ENCODE measurements at regions not wholly inside any gene's neighbourhood (a gene's known extent, or its start where the extent isn't known, plus 50 kb on each side); places are given as distances from the start of the nearest gene placed in this dataset.

- CTCF ChIA-PET: no interaction called here
Measured at GRCh38 chr11:116082256-116082655, 578.0 kb upstream of the CADM1 start.

DNA sequence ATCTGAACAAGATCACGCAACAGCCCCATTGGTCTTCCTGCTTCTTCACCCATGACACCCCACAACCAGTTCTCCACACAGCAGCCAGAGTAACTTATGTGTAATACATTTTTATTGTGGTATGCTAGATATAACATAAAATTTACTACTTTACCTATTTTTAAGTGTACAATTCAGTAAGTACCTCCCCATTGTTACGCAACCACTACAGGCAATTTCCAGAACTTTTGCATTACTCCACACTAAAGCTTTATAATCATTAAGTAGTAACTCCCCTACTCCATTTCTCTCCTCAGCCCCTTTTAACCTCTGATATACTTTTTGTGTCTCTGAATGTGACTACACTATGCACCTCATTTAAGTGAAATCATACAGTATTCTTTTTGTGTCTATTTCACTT, 575.4 kb upstream of the CADM1 start:
- DNase-seq (ENCODE audit: low spot score): no peak
- CTCF ChIA-PET: no interaction called here
- TF ChIP-seq CTCF (conservative IDR thresholded peaks at IDR 0.05; ENCODE audit: low read depth): no peak
- H3K27ac ChIP-seq: no peak overlapping the region
- POLR2A ChIA-PET (ENCODE audit: low non-redundant PET): no interaction called here

More at GRCh38 chr11:116082256-116082655, 578.0 kb upstream of the CADM1 start:
- H3K27ac ChIP-seq: no peak overlapping the region
- DNase-seq (ENCODE audit: low spot score): no peak
- POLR2A ChIA-PET (ENCODE audit: low non-redundant PET): no interaction called here
- no peak for TF ChIP-seq CTCF (conservative IDR thresholded peaks at IDR 0.05; ENCODE audit: low read depth)

- no peak overlapping the region for H3K27ac ChIP-seq
- CTCF ChIA-PET: no interaction called here
- POLR2A ChIA-PET (ENCODE audit: low non-redundant PET): no interaction called here
- no peak for TF ChIP-seq CTCF (conservative IDR thresholded peaks at IDR 0.05; ENCODE audit: low read depth)
- DNase-seq (ENCODE audit: low spot score): no peak
Measured at GRCh38 chr11:116078101-116078591, 573.9 kb upstream of the CADM1 start.

DNA sequence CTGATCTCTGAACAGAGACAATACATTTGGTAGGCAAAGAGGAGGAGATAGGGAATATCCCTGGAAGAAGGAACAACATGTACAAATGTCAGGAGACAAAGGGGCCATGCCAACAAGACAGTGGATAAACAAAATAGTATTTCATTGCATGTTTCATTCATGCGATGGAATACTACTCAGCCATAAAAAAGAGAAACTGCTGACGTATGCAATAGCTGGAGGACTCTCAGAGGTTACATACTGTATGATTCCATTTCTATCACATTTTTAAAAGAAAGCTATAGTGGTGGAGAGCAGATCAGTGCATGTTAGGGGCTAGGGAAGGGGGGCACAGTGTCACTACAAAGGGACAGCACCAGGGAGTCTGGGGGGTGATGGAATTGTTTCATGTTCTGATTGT, 572.9 kb upstream of the CADM1 start:
- POLR2A ChIA-PET (ENCODE audit: low non-redundant PET): no interaction called here
- CTCF ChIA-PET: interaction anchor here (0.6 kb wide), 1 partner anchor 1302 kb away, joined by 3 read pairs; no protein-coding TSS in a partner anchor
- no peak for TF ChIP-seq CTCF (conservative IDR thresholded peaks at IDR 0.05; ENCODE audit: low read depth)

GRCh38 chr11:116073854-116074837, 569.9 kb upstream of the CADM1 start:
- no peak for TF ChIP-seq CTCF (conservative IDR thresholded peaks at IDR 0.05; ENCODE audit: low read depth)
- no peak for DNase-seq (ENCODE audit: low spot score)
- H3K27ac ChIP-seq: no peak overlapping the region
- CTCF ChIA-PET: no interaction called here
- POLR2A ChIA-PET (ENCODE audit: low non-redundant PET): interaction anchor here (0.6 kb wide), 1 partner anchor 431 kb away, joined by 3 read pairs; no protein-coding TSS in a partner anchor

More for the DNA sequence above, 572.9 kb upstream of the CADM1 start:
- H3K27ac ChIP-seq: no peak overlapping the region
- DNase-seq (ENCODE audit: low spot score): no peak

DNA sequence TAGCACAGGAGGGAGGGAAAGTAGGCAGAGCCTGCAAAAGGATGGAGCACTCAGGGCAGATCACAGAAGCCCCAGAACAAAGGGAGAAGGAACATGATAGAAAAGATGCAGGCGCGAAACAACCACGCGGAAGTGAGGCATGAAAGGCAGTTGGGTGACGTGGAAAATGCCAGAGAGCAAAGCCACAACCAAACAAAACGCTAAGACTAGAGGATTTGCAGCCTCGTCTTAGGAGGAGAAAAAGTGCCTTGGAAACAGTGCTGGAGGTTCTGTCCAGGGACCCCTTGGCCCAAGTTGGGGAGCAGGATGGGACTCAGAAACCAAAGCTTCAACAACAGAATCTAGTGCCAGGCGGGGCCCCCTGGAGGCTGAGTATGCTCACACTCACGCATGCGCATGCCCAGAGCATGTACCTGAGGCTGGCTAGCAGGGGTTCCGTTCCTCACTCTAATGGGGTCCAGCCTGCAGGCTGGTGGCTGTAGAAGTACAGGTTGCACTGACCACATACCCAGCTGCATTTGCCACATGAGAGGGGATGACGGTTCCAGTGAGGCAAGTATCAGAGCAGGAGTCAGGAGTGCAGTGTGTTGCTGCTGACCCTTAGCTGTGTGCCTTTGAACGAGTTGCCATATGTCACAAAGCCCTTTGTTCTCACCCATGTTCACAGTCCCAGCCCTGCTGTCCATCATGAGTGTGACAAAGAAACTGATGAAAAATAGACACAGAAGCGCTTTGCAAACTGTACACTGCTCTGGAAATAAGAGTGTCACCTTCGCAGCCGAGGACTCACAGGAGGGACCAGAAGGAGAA, 568.6 kb upstream of the CADM1 start:
- CTCF ChIA-PET: interaction anchor here (0.5 to 1.2 kb wide), 2 partner anchors 88 to 384 kb away, joined by 3 read pairs; no protein-coding TSS in a partner anchor
- H3K27ac ChIP-seq: no peak overlapping the region
- POLR2A ChIA-PET (ENCODE audit: low non-redundant PET): no interaction called here
- no peak for DNase-seq (ENCODE audit: low spot score)
- no peak for TF ChIP-seq CTCF (conservative IDR thresholded peaks at IDR 0.05; ENCODE audit: low read depth)
